ENCODE measurements at regions not wholly inside any gene's neighbourhood (a gene's known extent, or its start where the extent isn't known, plus 50 kb on each side); places are given as distances from the start of the nearest gene placed in this dataset.

DNA sequence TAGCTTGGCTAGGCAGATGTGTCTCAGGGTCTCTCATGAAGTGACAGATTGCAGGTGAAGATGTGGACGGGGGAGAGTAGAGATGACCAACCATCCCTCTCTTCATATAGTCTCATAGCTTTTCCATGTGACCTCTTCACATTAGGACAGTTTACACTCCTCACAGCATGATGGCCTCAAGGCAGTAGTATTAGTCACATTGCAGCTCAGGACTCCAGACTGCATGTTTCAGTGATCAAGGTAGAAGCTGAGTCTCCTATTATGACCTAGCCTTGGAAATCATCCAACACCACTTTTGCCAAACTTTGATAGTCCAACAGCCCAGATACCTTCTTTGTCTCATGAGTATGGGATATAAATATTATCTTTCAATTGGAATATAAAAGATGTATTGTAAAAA, 147.7 kb downstream of the GASK1B start:
- no peak for TF ChIP-seq ZNF331 (CRISPR knock-in tag; IDR thresholded peaks at IDR 0.05; ENCODE audit: low read depth)
- TF ChIP-seq EZH2 (IDR thresholded peaks at IDR 0.05; ENCODE audit: low read depth, unreplicated experiment), result no peak
- TF ChIP-seq CREB1 (CRISPR knock-in tag; IDR thresholded peaks at IDR 0.05; ENCODE audit: low read depth), result no peak
- no peak for TF ChIP-seq ZNF114 (CRISPR knock-in tag; IDR thresholded peaks at IDR 0.05)
- TF ChIP-seq, protein P1, sequence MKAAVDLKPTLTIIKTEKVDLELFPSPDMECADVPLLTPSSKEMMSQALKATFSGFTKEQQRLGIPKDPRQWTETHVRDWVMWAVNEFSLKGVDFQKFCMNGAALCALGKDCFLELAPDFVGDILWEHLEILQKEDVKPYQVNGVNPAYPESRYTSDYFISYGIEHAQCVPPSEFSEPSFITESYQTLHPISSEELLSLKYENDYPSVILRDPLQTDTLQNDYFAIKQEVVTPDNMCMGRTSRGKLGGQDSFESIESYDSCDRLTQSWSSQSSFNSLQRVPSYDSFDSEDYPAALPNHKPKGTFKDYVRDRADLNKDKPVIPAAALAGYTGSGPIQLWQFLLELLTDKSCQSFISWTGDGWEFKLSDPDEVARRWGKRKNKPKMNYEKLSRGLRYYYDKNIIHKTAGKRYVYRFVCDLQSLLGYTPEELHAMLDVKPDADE (IDR thresholded peaks at IDR 0.05), result no peak
- no peak for TF ChIP-seq EZH2phosphoT487 (IDR thresholded peaks at IDR 0.05; ENCODE audit: unreplicated experiment)
- TF ChIP-seq, protein P2, sequence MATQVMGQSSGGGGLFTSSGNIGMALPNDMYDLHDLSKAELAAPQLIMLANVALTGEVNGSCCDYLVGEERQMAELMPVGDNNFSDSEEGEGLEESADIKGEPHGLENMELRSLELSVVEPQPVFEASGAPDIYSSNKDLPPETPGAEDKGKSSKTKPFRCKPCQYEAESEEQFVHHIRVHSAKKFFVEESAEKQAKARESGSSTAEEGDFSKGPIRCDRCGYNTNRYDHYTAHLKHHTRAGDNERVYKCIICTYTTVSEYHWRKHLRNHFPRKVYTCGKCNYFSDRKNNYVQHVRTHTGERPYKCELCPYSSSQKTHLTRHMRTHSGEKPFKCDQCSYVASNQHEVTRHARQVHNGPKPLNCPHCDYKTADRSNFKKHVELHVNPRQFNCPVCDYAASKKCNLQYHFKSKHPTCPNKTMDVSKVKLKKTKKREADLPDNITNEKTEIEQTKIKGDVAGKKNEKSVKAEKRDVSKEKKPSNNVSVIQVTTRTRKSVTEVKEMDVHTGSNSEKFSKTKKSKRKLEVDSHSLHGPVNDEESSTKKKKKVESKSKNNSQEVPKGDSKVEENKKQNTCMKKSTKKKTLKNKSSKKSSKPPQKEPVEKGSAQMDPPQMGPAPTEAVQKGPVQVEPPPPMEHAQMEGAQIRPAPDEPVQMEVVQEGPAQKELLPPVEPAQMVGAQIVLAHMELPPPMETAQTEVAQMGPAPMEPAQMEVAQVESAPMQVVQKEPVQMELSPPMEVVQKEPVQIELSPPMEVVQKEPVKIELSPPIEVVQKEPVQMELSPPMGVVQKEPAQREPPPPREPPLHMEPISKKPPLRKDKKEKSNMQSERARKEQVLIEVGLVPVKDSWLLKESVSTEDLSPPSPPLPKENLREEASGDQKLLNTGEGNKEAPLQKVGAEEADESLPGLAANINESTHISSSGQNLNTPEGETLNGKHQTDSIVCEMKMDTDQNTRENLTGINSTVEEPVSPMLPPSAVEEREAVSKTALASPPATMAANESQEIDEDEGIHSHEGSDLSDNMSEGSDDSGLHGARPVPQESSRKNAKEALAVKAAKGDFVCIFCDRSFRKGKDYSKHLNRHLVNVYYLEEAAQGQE (IDR thresholded peaks at IDR 0.05; ENCODE audit: unreplicated experiment), result no peak
- no peak for TF ChIP-seq NANOG (IDR thresholded peaks at IDR 0.05; ENCODE audit: borderline replicate concordance)
- TF ChIP-seq JUNB (IDR thresholded peaks at IDR 0.05; ENCODE audit: unreplicated experiment), result no peak
- TF ChIP-seq, protein P3, sequence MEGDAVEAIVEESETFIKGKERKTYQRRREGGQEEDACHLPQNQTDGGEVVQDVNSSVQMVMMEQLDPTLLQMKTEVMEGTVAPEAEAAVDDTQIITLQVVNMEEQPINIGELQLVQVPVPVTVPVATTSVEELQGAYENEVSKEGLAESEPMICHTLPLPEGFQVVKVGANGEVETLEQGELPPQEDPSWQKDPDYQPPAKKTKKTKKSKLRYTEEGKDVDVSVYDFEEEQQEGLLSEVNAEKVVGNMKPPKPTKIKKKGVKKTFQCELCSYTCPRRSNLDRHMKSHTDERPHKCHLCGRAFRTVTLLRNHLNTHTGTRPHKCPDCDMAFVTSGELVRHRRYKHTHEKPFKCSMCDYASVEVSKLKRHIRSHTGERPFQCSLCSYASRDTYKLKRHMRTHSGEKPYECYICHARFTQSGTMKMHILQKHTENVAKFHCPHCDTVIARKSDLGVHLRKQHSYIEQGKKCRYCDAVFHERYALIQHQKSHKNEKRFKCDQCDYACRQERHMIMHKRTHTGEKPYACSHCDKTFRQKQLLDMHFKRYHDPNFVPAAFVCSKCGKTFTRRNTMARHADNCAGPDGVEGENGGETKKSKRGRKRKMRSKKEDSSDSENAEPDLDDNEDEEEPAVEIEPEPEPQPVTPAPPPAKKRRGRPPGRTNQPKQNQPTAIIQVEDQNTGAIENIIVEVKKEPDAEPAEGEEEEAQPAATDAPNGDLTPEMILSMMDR (conservative IDR thresholded peaks at IDR 0.05; ENCODE audit: low read depth in 2 of 2), result no peak
- TF ChIP-seq POLR2AphosphoS5 (IDR thresholded peaks at IDR 0.05; ENCODE audit: low read depth), result no peak
- no peak for TF ChIP-seq STAT1 (IDR thresholded peaks at IDR 0.05; ENCODE audit: unreplicated experiment)
- TF ChIP-seq, protein P4, sequence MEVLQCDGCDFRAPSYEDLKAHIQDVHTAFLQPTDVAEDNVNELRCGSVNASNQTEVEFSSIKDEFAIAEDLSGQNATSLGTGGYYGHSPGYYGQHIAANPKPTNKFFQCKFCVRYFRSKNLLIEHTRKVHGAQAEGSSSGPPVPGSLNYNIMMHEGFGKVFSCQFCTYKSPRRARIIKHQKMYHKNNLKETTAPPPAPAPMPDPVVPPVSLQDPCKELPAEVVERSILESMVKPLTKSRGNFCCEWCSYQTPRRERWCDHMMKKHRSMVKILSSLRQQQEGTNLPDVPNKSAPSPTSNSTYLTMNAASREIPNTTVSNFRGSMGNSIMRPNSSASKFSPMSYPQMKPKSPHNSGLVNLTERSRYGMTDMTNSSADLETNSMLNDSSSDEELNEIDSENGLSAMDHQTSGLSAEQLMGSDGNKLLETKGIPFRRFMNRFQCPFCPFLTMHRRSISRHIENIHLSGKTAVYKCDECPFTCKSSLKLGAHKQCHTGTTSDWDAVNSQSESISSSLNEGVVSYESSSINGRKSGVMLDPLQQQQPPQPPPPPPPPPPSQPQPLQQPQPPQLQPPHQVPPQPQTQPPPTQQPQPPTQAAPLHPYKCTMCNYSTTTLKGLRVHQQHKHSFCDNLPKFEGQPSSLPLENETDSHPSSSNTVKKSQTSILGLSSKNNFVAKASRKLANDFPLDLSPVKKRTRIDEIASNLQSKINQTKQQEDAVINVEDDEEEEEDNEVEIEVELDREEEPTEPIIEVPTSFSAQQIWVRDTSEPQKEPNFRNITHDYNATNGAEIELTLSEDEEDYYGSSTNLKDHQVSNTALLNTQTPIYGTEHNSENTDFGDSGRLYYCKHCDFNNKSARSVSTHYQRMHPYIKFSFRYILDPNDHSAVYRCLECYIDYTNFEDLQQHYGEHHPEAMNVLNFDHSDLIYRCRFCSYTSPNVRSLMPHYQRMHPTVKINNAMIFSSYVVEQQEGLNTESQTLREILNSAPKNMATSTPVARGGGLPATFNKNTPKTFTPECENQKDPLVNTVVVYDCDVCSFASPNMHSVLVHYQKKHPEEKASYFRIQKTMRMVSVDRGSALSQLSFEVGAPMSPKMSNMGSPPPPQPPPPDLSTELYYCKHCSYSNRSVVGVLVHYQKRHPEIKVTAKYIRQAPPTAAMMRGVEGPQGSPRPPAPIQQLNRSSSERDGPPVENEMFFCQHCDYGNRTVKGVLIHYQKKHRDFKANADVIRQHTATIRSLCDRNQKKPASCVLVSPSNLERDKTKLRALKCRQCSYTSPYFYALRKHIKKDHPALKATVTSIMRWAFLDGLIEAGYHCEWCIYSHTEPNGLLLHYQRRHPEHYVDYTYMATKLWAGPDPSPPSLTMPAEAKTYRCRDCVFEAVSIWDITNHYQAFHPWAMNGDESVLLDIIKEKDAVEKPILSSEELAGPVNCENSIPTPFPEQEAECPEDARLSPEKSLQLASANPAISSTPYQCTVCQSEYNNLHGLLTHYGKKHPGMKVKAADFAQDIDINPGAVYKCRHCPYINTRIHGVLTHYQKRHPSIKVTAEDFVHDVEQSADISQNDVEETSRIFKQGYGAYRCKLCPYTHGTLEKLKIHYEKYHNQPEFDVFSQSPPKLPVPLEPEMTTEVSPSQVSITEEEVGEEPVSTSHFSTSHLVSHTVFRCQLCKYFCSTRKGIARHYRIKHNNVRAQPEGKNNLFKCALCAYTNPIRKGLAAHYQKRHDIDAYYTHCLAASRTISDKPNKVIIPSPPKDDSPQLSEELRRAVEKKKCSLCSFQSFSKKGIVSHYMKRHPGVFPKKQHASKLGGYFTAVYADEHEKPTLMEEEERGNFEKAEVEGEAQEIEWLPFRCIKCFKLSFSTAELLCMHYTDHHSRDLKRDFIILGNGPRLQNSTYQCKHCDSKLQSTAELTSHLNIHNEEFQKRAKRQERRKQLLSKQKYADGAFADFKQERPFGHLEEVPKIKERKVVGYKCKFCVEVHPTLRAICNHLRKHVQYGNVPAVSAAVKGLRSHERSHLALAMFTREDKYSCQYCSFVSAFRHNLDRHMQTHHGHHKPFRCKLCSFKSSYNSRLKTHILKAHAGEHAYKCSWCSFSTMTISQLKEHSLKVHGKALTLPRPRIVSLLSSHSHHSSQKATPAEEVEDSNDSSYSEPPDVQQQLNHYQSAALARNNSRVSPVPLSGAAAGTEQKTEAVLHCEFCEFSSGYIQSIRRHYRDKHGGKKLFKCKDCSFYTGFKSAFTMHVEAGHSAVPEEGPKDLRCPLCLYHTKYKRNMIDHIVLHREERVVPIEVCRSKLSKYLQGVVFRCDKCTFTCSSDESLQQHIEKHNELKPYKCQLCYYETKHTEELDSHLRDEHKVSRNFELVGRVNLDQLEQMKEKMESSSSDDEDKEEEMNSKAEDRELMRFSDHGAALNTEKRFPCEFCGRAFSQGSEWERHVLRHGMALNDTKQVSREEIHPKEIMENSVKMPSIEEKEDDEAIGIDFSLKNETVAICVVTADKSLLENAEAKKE (CRISPR knock-in tag; IDR thresholded peaks at IDR 0.05), result no peak
- ATAC-seq, result no peak

More for the DNA sequence above, 147.7 kb downstream of the GASK1B start:
- DNase-seq (ENCODE audit: low spot score), result no peak
- no peaks in the 10 kb centered on the region for H3K36me3 ChIP-seq (ENCODE audit: insufficient read depth)
- H3K27ac ChIP-seq (ENCODE audit: low read depth), result no peak overlapping the region
- Mint-ChIP-seq H3K36me3 (ENCODE audit: low read depth) (0 out of 3 replicates have a peak, but pooled peaks cover 4% of the 10 kb centered on the region), H3K27me3 (ENCODE audit: insufficient read depth, low read depth, poor library complexity) (peaks cover 2% of the 10 kb centered on the region), H3K4me1 (peaks cover 4% of the 10 kb centered on the region; the same call in 2 of the 3 replicates), H3K27ac (no peak overlapping the region), H3K4me3 (no peak overlapping the region), H3K9me3 (peaks cover 6% of the 10 kb centered on the region; the same call in 1 of the 3 replicates)
- peaks cover 15% of the 10 kb centered on the region; the same call in 1 of the 2 replicates for H3K9me2 ChIP-seq (ENCODE audit: insufficient read depth)
- H3K27me3 ChIP-seq (ENCODE audit: insufficient read depth), result no peaks in the 10 kb centered on the region
- H3K79me2 ChIP-seq (replicated peaks; ENCODE audit: insufficient read depth), result no peaks in the 10 kb centered on the region
- H2AFZ ChIP-seq, result no peak overlapping the region
- no peaks in the 10 kb centered on the region for H3F3A ChIP-seq (replicated peaks; ENCODE audit: low read depth)
- peaks cover 2% of the 10 kb centered on the region; the same call in 1 of the 2 replicates for H3K4me1 ChIP-seq (ENCODE audit: insufficient read depth)
- no peak overlapping the region for H3K4me2 ChIP-seq
- H4K20me1 ChIP-seq (replicated peaks; ENCODE audit: insufficient read depth), result no peaks in the 10 kb centered on the region
- no peak overlapping the region for H3K4me3 ChIP-seq
